ENCODE measurements at regions not wholly inside any gene's neighbourhood (a gene's known extent, or its start where the extent isn't known, plus 50 kb on each side); places are given as distances from the start of the nearest gene placed in this dataset.

DNA sequence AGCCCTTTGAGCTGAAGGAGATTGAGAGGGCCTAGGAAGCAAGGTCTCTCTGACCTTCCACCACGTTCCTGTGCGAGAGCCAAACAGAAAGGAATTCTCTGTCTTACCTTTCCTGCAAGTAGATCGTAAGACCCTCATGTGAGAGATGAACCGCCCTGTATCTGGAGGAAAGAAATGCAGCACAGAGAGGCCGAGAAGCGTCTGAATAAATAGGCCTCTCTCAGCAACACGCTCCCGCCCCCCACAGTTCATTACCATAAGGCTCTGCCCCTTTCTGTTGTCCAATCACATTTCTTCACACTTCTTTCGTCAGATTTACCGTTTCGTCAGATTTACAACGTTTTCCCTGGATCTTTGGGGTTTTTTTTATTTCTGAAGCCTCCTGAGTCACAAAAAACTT lies 90.3 kb downstream of the BLID start:
- TF ChIP-seq, protein P1, sequence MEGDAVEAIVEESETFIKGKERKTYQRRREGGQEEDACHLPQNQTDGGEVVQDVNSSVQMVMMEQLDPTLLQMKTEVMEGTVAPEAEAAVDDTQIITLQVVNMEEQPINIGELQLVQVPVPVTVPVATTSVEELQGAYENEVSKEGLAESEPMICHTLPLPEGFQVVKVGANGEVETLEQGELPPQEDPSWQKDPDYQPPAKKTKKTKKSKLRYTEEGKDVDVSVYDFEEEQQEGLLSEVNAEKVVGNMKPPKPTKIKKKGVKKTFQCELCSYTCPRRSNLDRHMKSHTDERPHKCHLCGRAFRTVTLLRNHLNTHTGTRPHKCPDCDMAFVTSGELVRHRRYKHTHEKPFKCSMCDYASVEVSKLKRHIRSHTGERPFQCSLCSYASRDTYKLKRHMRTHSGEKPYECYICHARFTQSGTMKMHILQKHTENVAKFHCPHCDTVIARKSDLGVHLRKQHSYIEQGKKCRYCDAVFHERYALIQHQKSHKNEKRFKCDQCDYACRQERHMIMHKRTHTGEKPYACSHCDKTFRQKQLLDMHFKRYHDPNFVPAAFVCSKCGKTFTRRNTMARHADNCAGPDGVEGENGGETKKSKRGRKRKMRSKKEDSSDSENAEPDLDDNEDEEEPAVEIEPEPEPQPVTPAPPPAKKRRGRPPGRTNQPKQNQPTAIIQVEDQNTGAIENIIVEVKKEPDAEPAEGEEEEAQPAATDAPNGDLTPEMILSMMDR (IDR thresholded peaks at IDR 0.05; ENCODE audit: poor library complexity, severe bottlenecking): no peak
- no peak for TF ChIP-seq EZH2 (IDR thresholded peaks at IDR 0.05; ENCODE audit: borderline replicate concordance, insufficient read depth, low read length, poor library complexity, severe bottlenecking)
- TF ChIP-seq, protein P2, sequence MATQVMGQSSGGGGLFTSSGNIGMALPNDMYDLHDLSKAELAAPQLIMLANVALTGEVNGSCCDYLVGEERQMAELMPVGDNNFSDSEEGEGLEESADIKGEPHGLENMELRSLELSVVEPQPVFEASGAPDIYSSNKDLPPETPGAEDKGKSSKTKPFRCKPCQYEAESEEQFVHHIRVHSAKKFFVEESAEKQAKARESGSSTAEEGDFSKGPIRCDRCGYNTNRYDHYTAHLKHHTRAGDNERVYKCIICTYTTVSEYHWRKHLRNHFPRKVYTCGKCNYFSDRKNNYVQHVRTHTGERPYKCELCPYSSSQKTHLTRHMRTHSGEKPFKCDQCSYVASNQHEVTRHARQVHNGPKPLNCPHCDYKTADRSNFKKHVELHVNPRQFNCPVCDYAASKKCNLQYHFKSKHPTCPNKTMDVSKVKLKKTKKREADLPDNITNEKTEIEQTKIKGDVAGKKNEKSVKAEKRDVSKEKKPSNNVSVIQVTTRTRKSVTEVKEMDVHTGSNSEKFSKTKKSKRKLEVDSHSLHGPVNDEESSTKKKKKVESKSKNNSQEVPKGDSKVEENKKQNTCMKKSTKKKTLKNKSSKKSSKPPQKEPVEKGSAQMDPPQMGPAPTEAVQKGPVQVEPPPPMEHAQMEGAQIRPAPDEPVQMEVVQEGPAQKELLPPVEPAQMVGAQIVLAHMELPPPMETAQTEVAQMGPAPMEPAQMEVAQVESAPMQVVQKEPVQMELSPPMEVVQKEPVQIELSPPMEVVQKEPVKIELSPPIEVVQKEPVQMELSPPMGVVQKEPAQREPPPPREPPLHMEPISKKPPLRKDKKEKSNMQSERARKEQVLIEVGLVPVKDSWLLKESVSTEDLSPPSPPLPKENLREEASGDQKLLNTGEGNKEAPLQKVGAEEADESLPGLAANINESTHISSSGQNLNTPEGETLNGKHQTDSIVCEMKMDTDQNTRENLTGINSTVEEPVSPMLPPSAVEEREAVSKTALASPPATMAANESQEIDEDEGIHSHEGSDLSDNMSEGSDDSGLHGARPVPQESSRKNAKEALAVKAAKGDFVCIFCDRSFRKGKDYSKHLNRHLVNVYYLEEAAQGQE (IDR thresholded peaks at IDR 0.05; ENCODE audit: borderline replicate concordance): no peak
- TF ChIP-seq RAD21 (conservative IDR thresholded peaks at IDR 0.05): no peak
- TF ChIP-seq TAF1 (IDR thresholded peaks at IDR 0.05; ENCODE audit: low read depth): no peak

Data from neural cell (in vitro differentiated cells).